Activated B cell treated with CpG ODN at 0.5 μM for 24 hours (primary cell): ENCODE measurements at regions not wholly inside any gene's neighbourhood (a gene's known extent, or its start where the extent isn't known, plus 50 kb on each side); places are given as distances from the start of the nearest gene placed in this dataset.

Experiments used
- ATAC-seq: fragments of 200-7000 bp; cut with Tn5 transposase; one replicate; pipeline ENCODE4 v1.10.0; 2021; ENCODE audit warnings: low read depth, mild to moderate bottlenecking, moderate library complexity
- CTCF ChIA-PET: fragments of 350-600 bp; sonication (Branson Sonifier 250); formaldehyde crosslinking; loops from one replicate; lab custom pipeline; 2021; ENCODE audit warnings: antibody characterized with exemption; lab: Charles Lee
- POLR2A ChIA-PET: fragments of 350-600 bp; sonication (Branson Sonifier 250); formaldehyde crosslinking; loops from one replicate; lab custom pipeline; 2021; ENCODE audit warnings: antibody characterized with exemption; lab: Charles Lee
- DNase-seq: peaks from one replicate; pipeline ENCODE4 v3.0.0; 2022
- H3K27ac Mint-ChIP-seq: one replicate; pipeline ENCODE4 v1.8.0; 2020; ENCODE audit warnings: mixed read lengths
- H3K27me3 Mint-ChIP-seq: one replicate; pipeline ENCODE4 v1.8.0; 2021; ENCODE audit warnings: mixed read lengths
- H3K36me3 Mint-ChIP-seq: one replicate; pipeline ENCODE4 v1.8.0; 2021; ENCODE audit warnings: low read depth, mixed read lengths
- H3K4me1 Mint-ChIP-seq: one replicate; pipeline ENCODE4 v1.8.0; 2021; ENCODE audit warnings: mixed read lengths
- H3K4me3 Mint-ChIP-seq: one replicate; pipeline ENCODE4 v1.8.0; 2020; ENCODE audit warnings: mild to moderate bottlenecking, mixed read lengths
- H3K9me3 Mint-ChIP-seq: one replicate; pipeline ENCODE4 v1.8.0; 2020; ENCODE audit warnings: mixed read lengths
- intact Hi-C: fragments of 100-400 bp; cut with micrococcal nuclease; formaldehyde crosslinking; loops from one replicate; pipeline ENCODE4 v1.15.1; 2024
- TF ChIP-seq, protein P1 (sequence below): fragments of 200-600 bp; IDR thresholded peaks from one replicate; pipeline ENCODE4 v1.8.0; 2022; ENCODE audit warnings: antibody characterized with exemption, mild to moderate bottlenecking

DNA sequence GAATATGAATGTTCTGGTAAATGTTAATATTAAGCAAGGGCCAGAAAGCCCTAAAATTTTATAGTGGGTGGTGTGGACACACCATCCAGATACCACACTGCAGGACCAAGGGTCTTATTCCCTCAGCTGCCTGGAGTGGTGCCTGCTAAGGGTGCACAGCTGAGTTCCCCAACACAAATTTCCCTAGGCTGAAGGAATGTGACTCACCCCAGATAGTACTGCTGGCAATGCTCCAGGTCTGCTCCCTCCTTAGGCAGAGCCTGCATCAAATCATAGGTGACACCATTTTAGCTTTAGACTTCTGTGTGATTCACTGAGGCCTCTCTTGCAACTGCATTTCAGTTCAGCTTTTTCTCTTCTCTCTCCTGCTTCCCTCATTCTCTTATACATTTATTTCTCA is 321.1 kb downstream of the SATB2 start:
- no peaks in the 10 kb centered on the region for H3K4me1 Mint-ChIP-seq
- no peaks in the 10 kb centered on the region for H3K36me3 Mint-ChIP-seq
- TF ChIP-seq, protein P1, sequence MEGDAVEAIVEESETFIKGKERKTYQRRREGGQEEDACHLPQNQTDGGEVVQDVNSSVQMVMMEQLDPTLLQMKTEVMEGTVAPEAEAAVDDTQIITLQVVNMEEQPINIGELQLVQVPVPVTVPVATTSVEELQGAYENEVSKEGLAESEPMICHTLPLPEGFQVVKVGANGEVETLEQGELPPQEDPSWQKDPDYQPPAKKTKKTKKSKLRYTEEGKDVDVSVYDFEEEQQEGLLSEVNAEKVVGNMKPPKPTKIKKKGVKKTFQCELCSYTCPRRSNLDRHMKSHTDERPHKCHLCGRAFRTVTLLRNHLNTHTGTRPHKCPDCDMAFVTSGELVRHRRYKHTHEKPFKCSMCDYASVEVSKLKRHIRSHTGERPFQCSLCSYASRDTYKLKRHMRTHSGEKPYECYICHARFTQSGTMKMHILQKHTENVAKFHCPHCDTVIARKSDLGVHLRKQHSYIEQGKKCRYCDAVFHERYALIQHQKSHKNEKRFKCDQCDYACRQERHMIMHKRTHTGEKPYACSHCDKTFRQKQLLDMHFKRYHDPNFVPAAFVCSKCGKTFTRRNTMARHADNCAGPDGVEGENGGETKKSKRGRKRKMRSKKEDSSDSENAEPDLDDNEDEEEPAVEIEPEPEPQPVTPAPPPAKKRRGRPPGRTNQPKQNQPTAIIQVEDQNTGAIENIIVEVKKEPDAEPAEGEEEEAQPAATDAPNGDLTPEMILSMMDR: no peak
- no peak overlapping the region for H3K27ac Mint-ChIP-seq
- ATAC-seq (no peak), DNase-seq (no peak)
- CTCF ChIA-PET: no interaction called here
- intact Hi-C loops: no loop called here
- H3K4me3 Mint-ChIP-seq: no peak overlapping the region
- no peaks in the 10 kb centered on the region for H3K9me3 Mint-ChIP-seq
- POLR2A ChIA-PET: no interaction called here
- no peaks in the 10 kb centered on the region for H3K27me3 Mint-ChIP-seq

DNA sequence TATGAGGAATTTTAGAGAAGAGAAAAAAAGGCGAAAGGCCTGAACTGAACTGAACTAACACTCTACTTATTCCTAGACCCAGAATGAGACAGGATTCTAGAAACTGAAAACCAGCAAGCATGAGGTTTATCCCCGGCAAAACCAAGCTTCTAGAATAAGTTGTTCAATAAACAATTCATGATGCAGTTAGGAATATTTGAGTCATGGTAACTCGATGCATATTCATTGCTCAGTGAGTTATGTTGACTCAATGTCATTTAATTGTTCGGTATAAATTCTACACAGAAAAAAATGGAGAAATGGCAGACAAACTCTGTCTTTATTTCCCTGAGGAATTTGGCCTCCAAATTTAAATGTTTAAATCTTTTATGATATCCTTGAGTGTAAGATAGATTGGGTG is 321.5 kb downstream of the SATB2 start:
- no peak for ATAC-seq
- no peaks in the 10 kb centered on the region for H3K4me1 Mint-ChIP-seq

DNA sequence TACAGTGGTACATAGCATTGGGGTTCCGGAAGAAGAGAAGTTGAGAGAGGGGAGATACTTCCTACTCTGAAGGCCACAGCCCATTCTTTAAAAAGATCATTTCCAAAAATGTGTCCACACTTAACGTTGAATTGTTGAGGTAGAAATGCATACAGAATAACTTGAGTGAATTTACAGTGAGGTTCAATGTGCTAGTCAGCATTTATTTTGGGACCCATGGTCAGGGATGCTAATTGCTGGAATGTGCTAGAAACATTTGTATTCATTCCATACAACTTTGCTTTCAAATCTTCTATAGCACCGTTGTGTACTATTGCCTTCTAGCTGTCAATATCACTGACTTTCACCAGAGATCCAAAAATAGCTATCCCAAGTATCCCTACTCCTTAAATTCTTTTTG is 325.9 kb downstream of the SATB2 start:
- no peak overlapping the region for H3K4me3 Mint-ChIP-seq
- DNase-seq: no peak
- H3K27me3 Mint-ChIP-seq: no peaks in the 10 kb centered on the region

More for the DNA sequence above, 321.5 kb downstream of the SATB2 start:
- Mint-ChIP-seq H3K27ac (no peak overlapping the region), H3K27me3 (no peaks in the 10 kb centered on the region), H3K36me3 (no peaks in the 10 kb centered on the region), H3K9me3 (no peaks in the 10 kb centered on the region), H3K4me3 (no peak overlapping the region)
- ChIA-PET CTCF (no interaction called here), POLR2A (no interaction called here)
- no peak for DNase-seq
- intact Hi-C loops: no loop called here
- TF ChIP-seq, protein P1: no peak

DNA sequence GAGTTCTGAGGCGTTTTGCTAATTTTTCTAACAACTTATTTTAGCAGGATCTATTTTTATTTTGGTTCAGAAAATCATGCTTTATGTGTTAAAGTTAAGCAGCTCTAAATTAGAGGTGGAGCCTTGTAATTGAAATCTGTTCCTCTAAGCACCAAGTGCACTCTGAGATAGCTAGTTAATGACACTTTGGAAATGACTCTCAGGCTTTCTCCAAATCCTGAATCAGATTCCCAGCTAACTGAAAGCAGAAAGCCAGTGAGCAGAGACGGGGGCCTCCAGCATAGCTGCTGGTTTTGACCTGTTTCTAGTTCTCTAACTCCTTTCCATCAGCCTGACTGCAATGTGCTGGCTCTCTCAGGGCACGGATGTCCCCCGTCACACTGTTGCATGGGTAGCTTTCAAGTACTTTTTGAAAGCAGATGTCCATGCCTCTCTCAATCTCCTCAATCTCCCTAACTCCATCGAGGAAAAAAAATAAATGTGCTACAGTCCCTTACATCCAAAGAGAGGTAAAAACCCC is 326.5 kb downstream of the SATB2 start:
- Mint-ChIP-seq H3K27me3 (no peaks in the 10 kb centered on the region), H3K27ac (no peak overlapping the region), H3K36me3 (no peaks in the 10 kb centered on the region), H3K4me3 (no peak overlapping the region), H3K9me3 (no peaks in the 10 kb centered on the region), H3K4me1 (no peaks in the 10 kb centered on the region)
- no peak for ATAC-seq
- no peak for DNase-seq
- ChIA-PET CTCF (no interaction called here), POLR2A (no interaction called here)
- TF ChIP-seq, protein P1: no peak
- intact Hi-C loops: no loop called here

More for the DNA sequence above, 325.9 kb downstream of the SATB2 start:
- Mint-ChIP-seq H3K4me1 (no peaks in the 10 kb centered on the region), H3K9me3 (no peaks in the 10 kb centered on the region), H3K27ac (no peak overlapping the region), H3K36me3 (no peaks in the 10 kb centered on the region)
- intact Hi-C loops: no loop called here
- ATAC-seq: no peak
- CTCF ChIA-PET: no interaction called here
- POLR2A ChIA-PET: no interaction called here
- TF ChIP-seq, protein P1: no peak

DNA sequence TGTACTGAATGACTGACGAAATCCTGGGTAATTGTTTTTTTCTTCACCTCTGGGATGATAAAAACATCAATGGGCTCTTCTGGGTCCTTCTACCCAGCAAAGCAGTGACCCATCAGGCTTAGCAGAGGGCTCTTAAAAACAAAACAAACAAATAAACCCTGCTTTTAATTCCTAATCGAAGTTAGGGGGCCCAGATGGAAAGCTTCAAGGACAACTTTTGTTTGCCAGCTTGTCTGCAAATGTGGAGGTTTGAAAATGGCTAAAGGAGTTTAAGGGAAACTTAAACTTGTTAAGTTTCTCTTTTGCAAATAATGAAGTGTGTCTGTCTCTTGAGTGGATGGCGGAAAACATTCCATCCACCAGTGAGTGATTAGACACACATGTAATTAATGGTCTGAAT is 327.2 kb downstream of the SATB2 start:
- CTCF ChIA-PET: no interaction called here
- Mint-ChIP-seq H3K27me3 (no peaks in the 10 kb centered on the region), H3K4me1 (no peaks in the 10 kb centered on the region), H3K4me3 (no peak overlapping the region), H3K9me3 (no peaks in the 10 kb centered on the region), H3K36me3 (no peaks in the 10 kb centered on the region), H3K27ac (no peak overlapping the region)
- POLR2A ChIA-PET: no interaction called here
- ATAC-seq: no peak
- intact Hi-C loops: no loop called here
- no peak for DNase-seq
- TF ChIP-seq, protein P1: no peak
